Aorta (tissue), 5 donors: ENCODE measurements at regions not wholly inside any gene's neighbourhood (a gene's known extent, or its start where the extent isn't known, plus 50 kb on each side); places are given as distances from the start of the nearest gene placed in this dataset.

Experiments
- ATAC-seq: fragments of 200-7000 bp; cut with Tn5 transposase; one replicate; pipeline ENCODE4 v1.9.1; 2022; ENCODE audit warnings: moderate library complexity; ENCODE audit not compliant: low FRiP score
- DNase-seq, 2 donors: peaks; one replicate each; pipeline ENCODE4 v3.0.0-alpha.2; 2020
- H3K27ac ChIP-seq, 2 donors: one replicate each; pipeline ENCODE4 v1.5.1; 2013; ENCODE audit warnings: low read length in 2 of 2, mild to moderate bottlenecking in 2 of 2, moderate library complexity in 2 of 2, control low read depth in 1 of 2, inconsistent platforms in 1 of 2, low read depth in 1 of 2
- H3K27me3 ChIP-seq, 2 donors: one replicate each; pipeline ENCODE4 v1.6.1; 2013; ENCODE audit warnings: control low read depth in 1 of 2, low read length in 1 of 2, mild to moderate bottlenecking in 1 of 2, moderate library complexity in 1 of 2; ENCODE audit not compliant: insufficient read depth in 2 of 2, control insufficient read depth in 1 of 2
- H3K36me3 ChIP-seq, 2 donors: one replicate each; pipeline ENCODE4 v1.6.1; 2013; ENCODE audit warnings: control low read depth in 1 of 2, low read length in 1 of 2, mild to moderate bottlenecking in 1 of 2; ENCODE audit not compliant: insufficient read depth in 2 of 2, control insufficient read depth in 1 of 2
- H3K4me1 ChIP-seq, 2 donors: one replicate each; pipeline ENCODE4 v1.6.1; 2013; ENCODE audit warnings: low read length in 2 of 2, control low read depth in 1 of 2, mild to moderate bottlenecking in 1 of 2, moderate library complexity in 1 of 2; ENCODE audit not compliant: insufficient read depth in 2 of 2, control insufficient read depth in 1 of 2
- H3K4me3 ChIP-seq, 2 donors: one replicate each; pipeline ENCODE4 v1.5.1; 2013; ENCODE audit warnings: low read length in 2 of 2, control low read depth in 1 of 2, mild to moderate bottlenecking in 1 of 2
- H3K9me3 ChIP-seq: one replicate; pipeline ENCODE4 v1.6.1; 2013; ENCODE audit warnings: mild to moderate bottlenecking, low read length; ENCODE audit not compliant: control insufficient read depth
- WGBS, 2 donors: extraction: QIAGEN DNeasy Blood & Tissue Kit; methylation state at CpG; one replicate each; pipeline ENCODE4 v1.1.7; 2013; 5-methylcytosine and 5-hydroxymethylcytosine counted together
- intact Hi-C, 2 donors: fragments of 100-400 bp; cut with DNase I; formaldehyde crosslinking; loops; one replicate each; pipeline versions ENCODE4 v1.14.2 to v1.15.0; 2022
- donor health status: healthy with polysubstance abuse.
- donor health status: Bipolar disorder and iron deficiency.
- donor health status: DM: no; HTN: no; CAD: no.
- donor health status: DM: no; HTN: no; CAD: no.
- donor health status: DM: yes; HTN: yes; CAD: no.

DNA sequence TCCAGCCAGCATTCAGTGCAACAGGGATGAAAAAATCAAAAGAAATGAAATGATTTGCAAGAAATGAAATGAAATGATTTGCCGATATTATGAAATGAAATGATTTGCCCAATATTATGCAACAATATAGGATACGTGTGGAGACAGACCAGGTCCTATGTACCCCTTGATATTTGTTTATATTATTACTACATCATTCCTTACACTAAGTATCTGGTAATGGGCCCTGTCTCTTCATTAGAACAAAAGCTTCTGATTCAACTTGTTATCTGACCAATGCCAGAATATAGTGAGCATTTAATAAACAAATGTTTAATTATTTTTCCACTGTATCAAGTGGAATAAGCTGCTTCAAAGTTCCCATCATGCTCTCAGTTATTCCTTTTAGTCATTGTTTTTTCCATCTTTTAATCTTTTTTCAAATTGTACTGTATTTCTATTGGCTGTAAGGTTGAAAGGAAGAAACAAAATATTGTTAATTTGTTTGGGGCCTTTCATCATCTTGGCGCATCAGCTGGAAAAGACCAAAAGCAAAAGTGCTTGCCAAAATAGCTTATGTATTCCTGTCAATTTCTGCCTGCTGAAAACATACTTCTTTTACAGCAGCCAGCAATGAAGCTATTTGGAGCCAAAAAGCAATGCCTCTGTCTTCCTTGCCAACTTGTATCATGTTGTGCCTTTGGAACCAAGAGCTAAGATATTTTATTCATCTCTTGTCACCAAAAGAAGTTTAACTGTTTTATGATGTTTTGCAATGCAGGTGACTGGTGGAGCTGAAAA is 2314.9 kb downstream of the LRRC4C start:
- WGBS, 2 donors = 62 to 63% methylated on average over 3 of the region's 3 CpGs

DNA sequence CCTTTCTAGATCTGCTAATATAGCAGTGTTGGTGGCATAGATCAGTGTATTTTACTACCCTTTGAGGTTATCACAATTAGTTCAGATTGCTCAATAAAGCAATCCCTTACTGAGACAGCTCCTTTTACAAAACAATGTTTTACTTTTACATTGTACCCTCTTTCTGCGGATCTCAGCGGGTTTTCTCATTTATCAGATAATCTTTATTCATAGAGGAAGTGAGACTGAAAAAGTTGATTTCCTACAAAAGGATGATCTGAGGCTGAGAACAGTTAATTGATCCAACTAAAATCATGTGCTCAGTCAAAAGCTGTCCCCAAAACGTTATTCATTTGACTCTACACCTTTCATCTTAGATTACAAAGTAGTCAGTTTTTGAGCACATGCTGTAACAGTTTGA is 2319.9 kb downstream of the LRRC4C start:
- no peaks in the 10 kb centered on the region for H3K27me3 ChIP-seq
- 60 to 76% methylated on average over 3 of the region's 3 CpGs for WGBS, 2 donors

More for the DNA sequence above, 2314.9 kb downstream of the LRRC4C start:
- DNase-seq = no peak
- no peak for ATAC-seq
- H3K4me3 ChIP-seq = no peak overlapping the region
- no peaks in the 10 kb centered on the region for H3K27me3 ChIP-seq
- H3K4me1 ChIP-seq = no peaks in the 10 kb centered on the region
- no peak overlapping the region for H3K27ac ChIP-seq
- intact Hi-C loops = no loop called here
- H3K36me3 ChIP-seq = no peaks in the 10 kb centered on the region
- no peaks in the 10 kb centered on the region for H3K9me3 ChIP-seq

GRCh38 chr11:39120890-39121289 is 2338.6 kb downstream of the LRRC4C start:
- DNase-seq (no peak), ATAC-seq (no peak)
- WGBS, 2 donors = 90 to 92% methylated on average over 5 of the region's 5 CpGs
- H3K4me3 ChIP-seq = no peak overlapping the region
- no peak overlapping the region for H3K27ac ChIP-seq
- no peaks in the 10 kb centered on the region for H3K36me3 ChIP-seq
- no peaks in the 10 kb centered on the region for H3K9me3 ChIP-seq
- intact Hi-C loops = no loop called here
- H3K27me3 ChIP-seq = no peaks in the 10 kb centered on the region
- H3K4me1 ChIP-seq = no peaks in the 10 kb centered on the region

More for the DNA sequence above, 2319.9 kb downstream of the LRRC4C start:
- H3K9me3 ChIP-seq = peaks cover 3% of the 10 kb centered on the region
- DNase-seq (no peak), ATAC-seq (no peak)
- no peaks in the 10 kb centered on the region for H3K36me3 ChIP-seq
- no peak overlapping the region for H3K27ac ChIP-seq
- H3K4me1 ChIP-seq = no peaks in the 10 kb centered on the region
- intact Hi-C loops = no loop called here
- H3K4me3 ChIP-seq = no peak overlapping the region

- intact Hi-C loops = no loop called here
- no peaks in the 10 kb centered on the region for H3K36me3 ChIP-seq
- no peaks in the 10 kb centered on the region for H3K4me1 ChIP-seq
- DNase-seq = no peak
- H3K4me3 ChIP-seq = no peak overlapping the region
- no peak overlapping the region for H3K27ac ChIP-seq
- no peak for ATAC-seq
- H3K27me3 ChIP-seq = no peaks in the 10 kb centered on the region
- no peaks in the 10 kb centered on the region for H3K9me3 ChIP-seq
Measured at GRCh38 chr11:39113606-39114005, 2345.8 kb downstream of the LRRC4C start.

DNA sequence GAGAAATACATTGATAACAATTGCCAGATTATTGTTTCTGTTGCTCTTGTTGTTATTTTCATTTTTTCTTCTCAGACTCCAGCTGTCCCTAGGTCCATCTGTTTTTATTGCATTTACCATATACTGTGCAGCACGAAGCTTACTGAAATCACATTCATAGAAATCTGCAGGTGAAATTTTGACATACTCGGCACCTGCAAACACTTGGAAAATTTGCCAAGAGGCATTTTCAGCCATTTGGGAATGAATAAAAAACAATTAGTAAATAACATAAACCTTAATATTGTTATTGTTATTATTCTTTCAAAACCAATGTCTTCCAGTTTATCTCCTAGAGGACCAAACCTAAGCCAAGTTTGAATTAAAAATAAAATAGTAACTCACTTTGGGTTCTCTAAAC is 2357.2 kb downstream of the LRRC4C start:
- intact Hi-C loops = no loop called here
- Histone ChIP-seq H3K4me1 (no peaks in the 10 kb centered on the region), H3K4me3 (no peak overlapping the region), H3K27ac (no peak overlapping the region), H3K36me3 (no peaks in the 10 kb centered on the region), H3K27me3 (no peaks in the 10 kb centered on the region), H3K9me3 (no peaks in the 10 kb centered on the region)
- DNase-seq (no peak), ATAC-seq (no peak)
- 87 to 90% methylated on average over 2 of the region's 2 CpGs for WGBS, 2 donors

- no peaks in the 10 kb centered on the region for H3K9me3 ChIP-seq
- intact Hi-C loops = no loop called here
- no peaks in the 10 kb centered on the region for H3K36me3 ChIP-seq
- no peak overlapping the region for H3K27ac ChIP-seq
- H3K27me3 ChIP-seq = no peaks in the 10 kb centered on the region
- ATAC-seq (no peak), DNase-seq (peak in 1 of 2 donors; percentile 54)
- WGBS, 2 donors = 93 to 95% methylated on average over 13 of the region's 13 CpGs
- no peak overlapping the region for H3K4me3 ChIP-seq
- H3K4me1 ChIP-seq = no peaks in the 10 kb centered on the region
Measured at GRCh38 chr11:39078465-39078864, 2381.0 kb downstream of the LRRC4C start.

- no peaks in the 10 kb centered on the region for H3K36me3 ChIP-seq
- no peak overlapping the region for H3K27ac ChIP-seq
- H3K9me3 ChIP-seq = no peaks in the 10 kb centered on the region
- DNase-seq (no peak), ATAC-seq (no peak)
- intact Hi-C loops = no loop called here
- no peak overlapping the region for H3K4me3 ChIP-seq
- no peaks in the 10 kb centered on the region for H3K4me1 ChIP-seq
- no peaks in the 10 kb centered on the region for H3K27me3 ChIP-seq
Measured at GRCh38 chr11:39037611-39038010, 2421.8 kb downstream of the LRRC4C start.

GRCh38 chr11:39036021-39036420 is 2423.4 kb downstream of the LRRC4C start:
- H3K4me1 ChIP-seq = no peaks in the 10 kb centered on the region
- ATAC-seq (no peak), DNase-seq (no peak)
- no peaks in the 10 kb centered on the region for H3K36me3 ChIP-seq
- 92 to 94% methylated on average over 1 of the region's 1 CpG for WGBS, 2 donors
- H3K9me3 ChIP-seq = no peaks in the 10 kb centered on the region
- H3K4me3 ChIP-seq = no peak overlapping the region
- H3K27me3 ChIP-seq = no peaks in the 10 kb centered on the region
- H3K27ac ChIP-seq = no peak overlapping the region
- intact Hi-C loops = no loop called here

DNA sequence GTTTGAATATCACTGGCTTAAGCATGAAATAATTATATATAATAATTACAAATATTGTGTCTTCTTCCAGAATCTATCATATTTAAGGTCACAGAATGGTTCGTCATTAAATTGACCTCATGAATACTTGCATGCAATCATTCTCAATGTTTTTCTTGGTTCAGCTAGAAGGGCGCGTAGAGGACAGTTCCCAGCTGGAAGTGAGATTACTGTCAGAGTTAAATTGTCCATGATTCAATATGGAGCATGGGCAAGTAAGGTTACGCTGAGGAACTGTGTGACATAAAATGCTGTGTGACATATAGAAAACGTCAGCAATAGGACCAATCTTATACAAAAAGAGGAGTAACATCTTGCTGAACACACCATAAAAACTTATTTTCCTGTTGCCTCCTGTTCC is 2423.5 kb upstream of the RAG2 start:
- H3K27me3 ChIP-seq = no peaks in the 10 kb centered on the region
- H3K9me3 ChIP-seq = no peaks in the 10 kb centered on the region
- no peak overlapping the region for H3K4me3 ChIP-seq
- H3K36me3 ChIP-seq = no peaks in the 10 kb centered on the region
- 62 to 68% methylated on average over 5 of the region's 5 CpGs for WGBS, 2 donors
- no peak overlapping the region for H3K27ac ChIP-seq
- no peaks in the 10 kb centered on the region for H3K4me1 ChIP-seq
- ATAC-seq (no peak), DNase-seq (no peak)
- intact Hi-C loops = no loop called here
